ENCODE measurements at regions not wholly inside any gene's neighbourhood (a gene's known extent, or its start where the extent isn't known, plus 50 kb on each side); places are given as distances from the start of the nearest gene placed in this dataset.

GRCh38 chr3:159626598-159626997, 362.0 kb upstream of the IL12A start:
- no peak for TF ChIP-seq PAX5 (IDR thresholded peaks at IDR 0.05; ENCODE audit: insufficient read depth, low read length, severe bottlenecking)
- TF ChIP-seq POLR2A (IDR thresholded peaks at IDR 0.05; ENCODE audit: low read depth, low read length) = no peak
